IMR-90 (cell line): ENCODE measurements at regions not wholly inside any gene's neighbourhood (a gene's known extent, or its start where the extent isn't known, plus 50 kb on each side); places are given as distances from the start of the nearest gene placed in this dataset.

Source experiments
- BHLHE40 ChIP-seq: fragments of 150-350 bp; IDR thresholded peaks from 2 replicates; pipeline ENCODE4 v1.6.1; 2016; ENCODE audit warnings: mild to moderate bottlenecking, low read depth, low read length
- MAFK ChIP-seq: IDR thresholded peaks from 2 replicates; pipeline ENCODE4 v1.6.1; 2012; ENCODE audit warnings: low read depth, low read length, improper control_type of control experiment
- MXI1 ChIP-seq: IDR thresholded peaks from 2 replicates; pipeline ENCODE4 v1.6.1; 2012; ENCODE audit warnings: low read depth, mild to moderate bottlenecking, low read length, moderate library complexity, borderline replicate concordance
- POLR2A ChIP-seq: IDR thresholded peaks from 2 replicates; pipeline ENCODE4 v1.6.1; 2012; ENCODE audit warnings: mild to moderate bottlenecking, low read depth, low read length
- RAD21 ChIP-seq: IDR thresholded peaks from 2 replicates; pipeline ENCODE4 v1.6.1; 2012; ENCODE audit warnings: low read length, improper control_type of control experiment
- RFX5 ChIP-seq: IDR thresholded peaks from 2 replicates; pipeline ENCODE4 v1.8.0; 2012; ENCODE audit warnings: low read depth, mild to moderate bottlenecking, low read length, moderate library complexity
- TF ChIP-seq, protein P1 (sequence below): fragments of 150-350 bp; IDR thresholded peaks from 2 replicates; pipeline ENCODE4 v1.6.1; 2017; ENCODE audit warnings: mild to moderate bottlenecking, antibody characterized with exemption, low read length, low read depth
- TF ChIP-seq, protein P2 (sequence below): conservative IDR thresholded peaks from 2 replicates; pipeline ENCODE4 v1.5.1; 2012; ENCODE audit warnings: mild to moderate bottlenecking, low read depth, low read length, improper control_type of control experiment

DNA sequence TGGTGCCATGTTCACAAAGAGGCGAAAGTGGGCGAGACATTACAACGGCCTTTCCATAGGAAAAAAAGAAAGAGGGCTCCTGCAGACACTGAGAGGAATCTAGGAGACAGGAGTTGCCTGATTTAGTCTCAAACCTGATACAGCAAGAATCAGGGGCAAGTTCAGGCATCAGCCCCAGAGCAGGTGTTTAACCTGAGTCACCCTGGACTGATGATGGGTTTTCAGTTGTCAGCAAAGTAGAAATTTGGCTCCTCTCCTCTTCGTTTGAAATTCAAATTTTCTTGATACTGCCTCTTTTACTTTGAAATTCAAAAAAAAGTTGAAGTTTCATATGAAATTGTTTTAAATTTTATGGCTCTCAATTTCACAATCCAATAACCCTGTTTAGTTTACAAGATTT, 189.5 kb downstream of the ABCC12 start:
- TF ChIP-seq RAD21 (no peak), MXI1 (no peak), POLR2A (no peak), RFX5 (no peak), MAFK (no peak), BHLHE40 (no peak)
- TF ChIP-seq, protein P1, sequence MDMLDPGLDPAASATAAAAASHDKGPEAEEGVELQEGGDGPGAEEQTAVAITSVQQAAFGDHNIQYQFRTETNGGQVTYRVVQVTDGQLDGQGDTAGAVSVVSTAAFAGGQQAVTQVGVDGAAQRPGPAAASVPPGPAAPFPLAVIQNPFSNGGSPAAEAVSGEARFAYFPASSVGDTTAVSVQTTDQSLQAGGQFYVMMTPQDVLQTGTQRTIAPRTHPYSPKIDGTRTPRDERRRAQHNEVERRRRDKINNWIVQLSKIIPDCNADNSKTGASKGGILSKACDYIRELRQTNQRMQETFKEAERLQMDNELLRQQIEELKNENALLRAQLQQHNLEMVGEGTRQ = no peak
- TF ChIP-seq, protein P2, sequence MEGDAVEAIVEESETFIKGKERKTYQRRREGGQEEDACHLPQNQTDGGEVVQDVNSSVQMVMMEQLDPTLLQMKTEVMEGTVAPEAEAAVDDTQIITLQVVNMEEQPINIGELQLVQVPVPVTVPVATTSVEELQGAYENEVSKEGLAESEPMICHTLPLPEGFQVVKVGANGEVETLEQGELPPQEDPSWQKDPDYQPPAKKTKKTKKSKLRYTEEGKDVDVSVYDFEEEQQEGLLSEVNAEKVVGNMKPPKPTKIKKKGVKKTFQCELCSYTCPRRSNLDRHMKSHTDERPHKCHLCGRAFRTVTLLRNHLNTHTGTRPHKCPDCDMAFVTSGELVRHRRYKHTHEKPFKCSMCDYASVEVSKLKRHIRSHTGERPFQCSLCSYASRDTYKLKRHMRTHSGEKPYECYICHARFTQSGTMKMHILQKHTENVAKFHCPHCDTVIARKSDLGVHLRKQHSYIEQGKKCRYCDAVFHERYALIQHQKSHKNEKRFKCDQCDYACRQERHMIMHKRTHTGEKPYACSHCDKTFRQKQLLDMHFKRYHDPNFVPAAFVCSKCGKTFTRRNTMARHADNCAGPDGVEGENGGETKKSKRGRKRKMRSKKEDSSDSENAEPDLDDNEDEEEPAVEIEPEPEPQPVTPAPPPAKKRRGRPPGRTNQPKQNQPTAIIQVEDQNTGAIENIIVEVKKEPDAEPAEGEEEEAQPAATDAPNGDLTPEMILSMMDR = no peak
